Panc1 (cell line): ENCODE measurements at regions not wholly inside any gene's neighbourhood (a gene's known extent, or its start where the extent isn't known, plus 50 kb on each side); places are given as distances from the start of the nearest gene placed in this dataset.

Source experiments
- ATAC-seq: fragments of 200-7000 bp; cut with Tn5 transposase; 2 replicates; pipeline ENCODE4 v1.9.1; 2020; ENCODE audit warnings: mild to moderate bottlenecking, moderate library complexity
- BruUV-seq: library from RNA; stranded (reverse); fragments of 400-500 nt; replicated peaks from 2 replicates; lab custom pipeline; 2021; lab: Mats Ljungman, UMichigan
- CTCF ChIA-PET: fragments of 300-600 bp; sonication (Branson Sonifier 250); formaldehyde crosslinking; loops from one replicate; lab custom pipeline; 2022; ENCODE audit warnings: antibody characterized with exemption; lab: Charles Lee
- POLR2A ChIA-PET: fragments of 300-600 bp; sonication (Branson Sonifier 250); formaldehyde crosslinking; loops from one replicate; lab custom pipeline; 2022; ENCODE audit warnings: antibody characterized with exemption; lab: Charles Lee
- DNase-seq: peaks from one replicate; pipeline ENCODE4 v3.0.0-alpha.2; 2010; ENCODE audit warnings: low read depth, low spot score
- H3K27ac ChIP-seq: 2 replicates; pipeline ENCODE4 v1.5.1; 2011; ENCODE audit warnings: mild to moderate bottlenecking, low read length, inconsistent platforms
- H3K27me3 ChIP-seq: fragments of 200-500 bp; sonication (Bioruptor generic); 2 replicates; pipeline ENCODE4 v1.6.0; 2014; ENCODE audit warnings: low read length, inconsistent platforms; ENCODE audit not compliant: control insufficient read depth, insufficient read depth
- H3K36me3 ChIP-seq: fragments of 200-500 bp; sonication (Bioruptor generic); 2 replicates; pipeline ENCODE4 v1.5.1; 2014; ENCODE audit warnings: inconsistent platforms, mild to moderate bottlenecking, low read length, moderate library complexity; ENCODE audit not compliant: control insufficient read depth, insufficient read depth
- H3K4me1 ChIP-seq: 2 replicates; pipeline ENCODE4 v1.5.1; 2011; ENCODE audit warnings: inconsistent platforms, mild to moderate bottlenecking, low read length, moderate library complexity; ENCODE audit not compliant: control insufficient read depth, insufficient read depth
- H3K4me3 ChIP-seq, 2 experiments: 2 replicates each; pipeline ENCODE4 v1.5.1; 2011 to 2012; ENCODE audit warnings: low read depth in 2 of 2, low read length in 2 of 2, mild to moderate bottlenecking in 2 of 2, inconsistent platforms in 1 of 2, moderate library complexity in 1 of 2
- H3K9me3 ChIP-seq: fragments of 200-500 bp; sonication (Bioruptor generic); 2 replicates; pipeline ENCODE4 v1.5.1; 2014; ENCODE audit warnings: low read depth, mild to moderate bottlenecking, inconsistent platforms, low read length, moderate library complexity; ENCODE audit not compliant: control insufficient read depth, insufficient read depth
- CTCF ChIP-seq: fragments of 450-650 bp; IDR thresholded peaks from 2 replicates; pipeline ENCODE4 v1.5.1; 2017; ENCODE audit warnings: mild to moderate bottlenecking
- POLR2AphosphoS5 ChIP-seq: IDR thresholded peaks from 2 replicates; pipeline ENCODE4 v1.6.1; 2012; ENCODE audit warnings: mild to moderate bottlenecking, low read depth, low read length, moderate library complexity
- REST ChIP-seq, 2 experiments: IDR thresholded peaks; 2 replicates each; pipeline ENCODE4 v1.6.1; 2011 to 2012; ENCODE audit warnings: low read depth in 2 of 2, control low read depth in 1 of 2, low read length in 1 of 2, mild to moderate bottlenecking in 1 of 2, moderate library complexity in 1 of 2; ENCODE audit not compliant: insufficient read depth in 1 of 2
- SIN3A ChIP-seq: IDR thresholded peaks from 2 replicates; pipeline ENCODE4 v1.6.1; 2012; ENCODE audit warnings: low read depth, mild to moderate bottlenecking, low read length, moderate library complexity, borderline replicate concordance; ENCODE audit not compliant: insufficient read depth
- TCF7L2 ChIP-seq: IDR thresholded peaks from 2 replicates; pipeline ENCODE4 v1.6.1; 2011; ENCODE audit warnings: mild to moderate bottlenecking, low read depth, low read length, inconsistent platforms
- in situ Hi-C: cut with HindIII; loops from 2 replicates; pipeline ENCODE4 v1.10.0; 2016; ENCODE audit warnings: low sequenced_read_pairs, low pct_unique_long_range_greater_than_20kb
- intact Hi-C: fragments of 100-400 bp; cut with micrococcal nuclease; formaldehyde crosslinking; loops from one replicate; pipeline ENCODE4 v1.10.0; 2022; ENCODE audit not compliant: unreplicated experiment

GRCh38 chr6:166751051-166751595, 124.1 kb upstream of the RPS6KA2 start:
- in situ Hi-C loops (no loop called here), intact Hi-C loops (no loop called here)
- no TSS peak for BruUV-seq

GRCh38 chr6:166750108-166750793, 123.2 kb upstream of the RPS6KA2 start:
- Histone ChIP-seq H3K4me3 (no peak overlapping the region), H3K36me3 (no peaks in the 10 kb centered on the region), H3K27ac (no peak overlapping the region), H3K4me1 (peaks cover 6% of the 10 kb centered on the region), H3K9me3 (no peaks in the 10 kb centered on the region), H3K27me3 (no peaks in the 10 kb centered on the region)
- no peak for DNase-seq
- 0 out of 2 replicates have a peak, but pooled peaks have one; percentile 42 for ATAC-seq
- intact Hi-C loops, result no loop called here
- BruUV-seq, result no TSS peak
- ChIA-PET CTCF (no interaction called here), POLR2A (no interaction called here)
- in situ Hi-C loops, result no loop called here
- TF ChIP-seq TCF7L2 (no peak), SIN3A (no peak), CTCF (no peak), REST (IDR thresholded peaks at IDR 0.05; ENCODE audit: insufficient read depth in 1 of 2, low read depth in 2 of 2, low read length in 1 of 2) (no peak)

More at GRCh38 chr6:166751051-166751595, 124.1 kb upstream of the RPS6KA2 start:
- Histone ChIP-seq H3K36me3 (no peaks in the 10 kb centered on the region), H3K9me3 (no peaks in the 10 kb centered on the region), H3K27ac (no peak overlapping the region), H3K4me1 (peaks cover 6% of the 10 kb centered on the region), H3K4me3 (no peak overlapping the region), H3K27me3 (no peaks in the 10 kb centered on the region)
- TF ChIP-seq SIN3A, result no peak
- TF ChIP-seq POLR2AphosphoS5, result no peak
- no peak for TF ChIP-seq REST (IDR thresholded peaks at IDR 0.05; ENCODE audit: insufficient read depth in 1 of 2, low read depth in 2 of 2, low read length in 1 of 2)
- TF ChIP-seq CTCF, result no peak
- POLR2A ChIA-PET, result no interaction called here
- DNase-seq (no peak), ATAC-seq (no peak)
- CTCF ChIA-PET, result no interaction called here
